Adipocyte (in vitro differentiated cells): ENCODE measurements at regions not wholly inside any gene's neighbourhood (a gene's known extent, or its start where the extent isn't known, plus 50 kb on each side); places are given as distances from the start of the nearest gene placed in this dataset.
"Not testable (repeated sequence)": the region's sequence is repeated elsewhere in the genome, so short reads cannot be mapped to it uniquely, and the experiment has no call there.

ENCODE experiments used
- DNase-seq: peaks from one replicate; pipeline ENCODE4 v3.0.0-alpha.2; 2015; ENCODE audit warnings: low read depth
- H3K27me3 ChIP-seq: replicated peaks from 2 replicates; pipeline ENCODE4 v1.7.0; 2013; ENCODE audit warnings: mild to moderate bottlenecking, low read length, moderate library complexity; ENCODE audit not compliant: control insufficient read depth, insufficient read depth
- H3K36me3 ChIP-seq: 2 replicates; pipeline ENCODE4 v1.7.0; 2013; ENCODE audit warnings: low read length, mild to moderate bottlenecking, moderate library complexity; ENCODE audit not compliant: control insufficient read depth, insufficient read depth, severe bottlenecking
- H3K4me1 ChIP-seq: 2 replicates; pipeline ENCODE4 v1.7.0; 2013; ENCODE audit warnings: mild to moderate bottlenecking, low read length, moderate library complexity; ENCODE audit not compliant: control insufficient read depth, insufficient read depth
- H3K4me3 ChIP-seq: 2 replicates; pipeline ENCODE4 v1.7.0; 2013; ENCODE audit warnings: mild to moderate bottlenecking, low read length, moderate library complexity
- H3K9ac ChIP-seq: 2 replicates; pipeline ENCODE4 v1.7.0; 2013; ENCODE audit warnings: mild to moderate bottlenecking, low read length, moderate library complexity
- H3K9me3 ChIP-seq: 2 replicates; pipeline ENCODE4 v1.7.0; 2013; ENCODE audit warnings: mild to moderate bottlenecking, low read length, moderate library complexity; ENCODE audit not compliant: control insufficient read depth

GRCh38 chr10:123221418-123221817 lies 67.2 kb downstream of the BUB3 start:
- no peak overlapping the region for H3K4me3 ChIP-seq
- no peaks in the 10 kb centered on the region for H3K27me3 ChIP-seq
- H3K4me1 ChIP-seq: no peaks in the 10 kb centered on the region
- no peaks in the 10 kb centered on the region for H3K36me3 ChIP-seq
- peaks cover 4% of the 10 kb centered on the region for H3K9me3 ChIP-seq
- no peak for DNase-seq
- H3K9ac ChIP-seq: no peak overlapping the region

- Histone ChIP-seq H3K4me1 (no peaks in the 10 kb centered on the region), H3K4me3 (no peak overlapping the region), H3K27me3 (no peaks in the 10 kb centered on the region), H3K9ac (no peak overlapping the region), H3K36me3 (no peaks in the 10 kb centered on the region), H3K9me3 (no peaks in the 10 kb centered on the region)
- no peak for DNase-seq
Measured at GRCh38 chr10:123222832-123223231, 68.6 kb downstream of the BUB3 start.

DNA sequence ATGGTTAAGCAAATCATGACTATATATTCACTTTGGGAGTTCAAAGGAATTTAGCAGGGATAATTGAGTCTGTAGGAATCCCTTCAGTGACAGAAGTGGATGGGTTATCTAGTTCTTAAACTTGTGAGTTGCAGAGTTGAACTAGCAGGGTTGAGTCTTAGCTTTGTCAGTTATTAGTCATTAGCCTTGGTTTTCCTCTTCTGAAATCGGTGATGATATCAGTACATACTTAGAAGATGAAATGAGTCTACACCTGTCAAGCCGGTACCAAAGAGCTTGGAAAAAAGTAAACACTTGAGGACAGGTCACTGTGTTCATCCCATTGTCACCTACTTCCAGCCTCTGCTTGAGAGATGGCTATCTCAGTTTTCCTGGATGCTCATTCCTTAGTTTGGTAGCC lies 73.5 kb downstream of the BUB3 start:
- no peaks in the 10 kb centered on the region for H3K9me3 ChIP-seq
- H3K4me3 ChIP-seq: no peak overlapping the region
- H3K9ac ChIP-seq: no peak overlapping the region
- H3K36me3 ChIP-seq: no peaks in the 10 kb centered on the region
- DNase-seq: no peak
- H3K4me1 ChIP-seq: no peaks in the 10 kb centered on the region
- no peaks in the 10 kb centered on the region for H3K27me3 ChIP-seq

DNA sequence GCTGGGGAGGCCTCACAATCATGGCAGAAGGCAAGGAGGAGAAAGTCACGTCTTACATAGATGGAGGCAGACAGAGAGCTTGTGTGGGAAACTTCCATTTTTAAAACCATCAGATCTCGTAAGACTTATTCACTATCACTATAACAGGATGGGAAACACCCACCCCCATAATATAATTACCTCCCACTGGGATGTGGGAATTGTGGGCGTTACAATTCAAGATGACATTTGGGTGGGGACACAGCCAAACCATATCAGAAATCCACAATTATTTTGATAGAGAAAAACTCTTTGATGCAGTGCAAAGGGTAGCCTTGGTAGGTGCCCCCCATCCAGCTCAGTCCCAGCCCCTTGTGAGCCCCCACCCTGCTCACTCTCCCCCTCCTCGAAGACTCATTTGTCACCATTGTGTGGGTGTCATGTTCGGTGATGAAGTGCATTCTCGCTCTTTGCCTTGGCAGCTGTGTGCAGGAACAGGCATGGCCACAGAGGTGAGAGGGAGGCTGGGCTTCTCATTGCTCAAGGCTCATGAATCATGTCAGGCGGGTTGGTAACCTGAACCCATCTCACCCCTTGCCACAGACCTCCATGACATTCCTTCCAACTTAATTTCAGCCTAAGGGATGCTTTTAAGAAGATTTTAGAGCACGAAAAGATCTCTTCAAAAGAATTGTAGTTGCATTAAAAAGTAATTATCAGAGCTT lies 75.9 kb downstream of the BUB3 start:
- H3K36me3 ChIP-seq: no peaks in the 10 kb centered on the region
- H3K9me3 ChIP-seq: peaks cover 3% of the 10 kb centered on the region
- H3K4me3 ChIP-seq: no peak overlapping the region
- H3K9ac ChIP-seq: no peak overlapping the region
- H3K4me1 ChIP-seq: no peaks in the 10 kb centered on the region
- DNase-seq: no peak
- no peaks in the 10 kb centered on the region for H3K27me3 ChIP-seq

GRCh38 chr10:123232879-123233278 lies 78.7 kb downstream of the BUB3 start:
- not testable (repeated sequence) for H3K27me3 ChIP-seq, DNase-seq, H3K4me3 ChIP-seq, H3K4me1 ChIP-seq, H3K9ac ChIP-seq, H3K36me3 ChIP-seq, H3K9me3 ChIP-seq

DNA sequence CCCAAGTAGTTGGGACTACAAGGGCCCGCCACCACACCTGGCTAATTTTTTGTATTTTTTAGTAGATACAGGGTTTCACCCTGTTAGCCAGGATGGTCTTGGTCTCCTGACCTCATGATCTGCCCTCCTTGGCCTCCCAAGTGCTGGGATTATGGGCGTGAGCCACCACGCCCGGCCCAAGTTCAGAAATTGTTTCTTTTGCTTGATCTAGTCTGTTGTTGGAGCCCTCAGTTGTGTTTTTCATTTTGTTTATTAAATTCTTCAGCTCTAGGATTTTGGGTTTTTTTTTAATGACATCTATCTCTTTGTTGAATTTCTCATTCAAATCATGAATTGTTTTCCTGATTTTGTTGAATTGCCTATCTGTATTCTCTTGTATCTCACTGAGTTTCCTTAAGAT lies 80.8 kb downstream of the BUB3 start:
- not testable (repeated sequence) for H3K27me3 ChIP-seq, H3K4me1 ChIP-seq, H3K36me3 ChIP-seq, DNase-seq, H3K9me3 ChIP-seq, H3K4me3 ChIP-seq, H3K9ac ChIP-seq

GRCh38 chr10:123236126-123236525 lies 81.9 kb downstream of the BUB3 start:
- no peak for DNase-seq
- no peaks in the 10 kb centered on the region for H3K27me3 ChIP-seq
- peaks cover 8% of the 10 kb centered on the region for H3K9me3 ChIP-seq
- no peaks in the 10 kb centered on the region for H3K4me1 ChIP-seq
- H3K4me3 ChIP-seq: no peak overlapping the region
- no peaks in the 10 kb centered on the region for H3K36me3 ChIP-seq
- H3K9ac ChIP-seq: no peak overlapping the region

GRCh38 chr10:123240250-123240649 lies 86.0 kb downstream of the BUB3 start:
- H3K4me1 ChIP-seq: no peaks in the 10 kb centered on the region
- H3K9me3 ChIP-seq: peaks cover 4% of the 10 kb centered on the region

GRCh38 chr10:123240776-123241175 lies 86.6 kb downstream of the BUB3 start:
- Histone ChIP-seq H3K27me3 (no peaks in the 10 kb centered on the region), H3K9ac (no peak overlapping the region), H3K4me3 (no peak overlapping the region), H3K9me3 (no peaks in the 10 kb centered on the region), H3K4me1 (no peaks in the 10 kb centered on the region), H3K36me3 (no peaks in the 10 kb centered on the region)
- no peak for DNase-seq

More at GRCh38 chr10:123240250-123240649, 86.0 kb downstream of the BUB3 start:
- Histone ChIP-seq H3K4me3 (no peak overlapping the region), H3K27me3 (no peaks in the 10 kb centered on the region), H3K9ac (no peak overlapping the region), H3K36me3 (no peaks in the 10 kb centered on the region)
- DNase-seq: no peak

DNA sequence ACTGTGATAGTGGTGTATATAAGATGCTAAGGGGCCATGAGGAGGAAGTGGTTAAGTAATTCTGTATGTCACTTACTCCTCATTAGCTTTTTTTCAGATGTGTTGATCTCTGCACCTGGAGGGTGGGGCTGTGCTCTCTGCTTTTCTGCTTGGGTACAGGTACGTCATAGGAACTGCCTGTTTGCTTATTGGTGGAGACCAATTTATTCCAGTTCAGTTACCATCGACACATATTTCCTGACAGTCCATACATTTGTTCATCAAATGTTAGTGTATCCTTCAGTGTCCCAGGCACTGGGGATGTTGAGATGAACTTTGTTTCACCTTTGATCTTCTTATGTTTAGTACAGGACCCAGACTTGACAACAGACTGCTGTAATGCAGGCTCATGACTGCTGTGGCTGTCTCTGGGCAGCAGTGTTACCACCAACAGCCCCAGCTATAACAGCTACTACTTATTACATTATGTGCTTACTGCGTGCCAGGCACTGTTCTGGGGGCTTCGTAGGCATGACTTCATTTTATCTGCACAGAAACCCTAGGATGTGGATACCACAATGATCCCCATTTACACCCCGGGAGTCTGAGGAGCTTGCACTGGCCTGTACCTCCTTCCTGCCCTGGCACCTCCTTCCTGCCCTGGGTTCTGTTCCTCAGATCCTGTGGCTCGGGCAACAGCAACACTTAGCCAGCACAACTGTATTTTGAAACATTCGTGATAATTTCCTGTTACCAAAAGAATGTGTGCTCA lies 87.4 kb downstream of the BUB3 start:
- no peaks in the 10 kb centered on the region for H3K9me3 ChIP-seq
- no peak overlapping the region for H3K9ac ChIP-seq
- no peak overlapping the region for H3K4me3 ChIP-seq
- H3K27me3 ChIP-seq: no peaks in the 10 kb centered on the region
- no peaks in the 10 kb centered on the region for H3K36me3 ChIP-seq
- DNase-seq: no peak
- no peaks in the 10 kb centered on the region for H3K4me1 ChIP-seq

DNA sequence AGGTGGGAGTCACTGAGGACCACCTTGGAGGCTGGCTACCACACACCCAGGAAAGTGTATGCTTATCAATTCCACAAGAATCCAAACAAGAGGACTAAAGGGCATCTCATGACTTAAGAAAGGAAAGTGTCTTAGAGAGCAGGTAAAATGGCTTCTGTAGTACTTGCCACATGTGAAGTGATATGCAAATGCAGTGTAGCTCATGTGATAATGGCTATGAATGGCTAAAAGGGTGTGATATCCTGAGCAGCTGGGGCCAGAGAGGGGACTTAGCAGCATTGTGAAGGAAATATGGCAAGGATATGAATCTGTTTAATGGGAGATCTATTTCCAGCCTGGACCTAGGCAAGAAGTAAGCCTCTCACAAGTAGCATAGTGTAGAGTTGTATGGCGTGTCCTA lies 90.5 kb downstream of the BUB3 start:
- no peak for DNase-seq
- Histone ChIP-seq H3K4me1 (no peaks in the 10 kb centered on the region), H3K27me3 (no peaks in the 10 kb centered on the region), H3K9ac (no peak overlapping the region), H3K4me3 (no peak overlapping the region), H3K9me3 (no peaks in the 10 kb centered on the region), H3K36me3 (no peaks in the 10 kb centered on the region)
